CD4-positive, alpha-beta T cell treated with Interleukin-4 for 4 hours (primary cell): ENCODE measurements at regions not wholly inside any gene's neighbourhood (a gene's known extent, or its start where the extent isn't known, plus 50 kb on each side); places are given as distances from the start of the nearest gene placed in this dataset.

Experiments
- DNase-seq: peaks from one replicate; pipeline ENCODE4 v3.0.0-alpha.2; 2020

DNA sequence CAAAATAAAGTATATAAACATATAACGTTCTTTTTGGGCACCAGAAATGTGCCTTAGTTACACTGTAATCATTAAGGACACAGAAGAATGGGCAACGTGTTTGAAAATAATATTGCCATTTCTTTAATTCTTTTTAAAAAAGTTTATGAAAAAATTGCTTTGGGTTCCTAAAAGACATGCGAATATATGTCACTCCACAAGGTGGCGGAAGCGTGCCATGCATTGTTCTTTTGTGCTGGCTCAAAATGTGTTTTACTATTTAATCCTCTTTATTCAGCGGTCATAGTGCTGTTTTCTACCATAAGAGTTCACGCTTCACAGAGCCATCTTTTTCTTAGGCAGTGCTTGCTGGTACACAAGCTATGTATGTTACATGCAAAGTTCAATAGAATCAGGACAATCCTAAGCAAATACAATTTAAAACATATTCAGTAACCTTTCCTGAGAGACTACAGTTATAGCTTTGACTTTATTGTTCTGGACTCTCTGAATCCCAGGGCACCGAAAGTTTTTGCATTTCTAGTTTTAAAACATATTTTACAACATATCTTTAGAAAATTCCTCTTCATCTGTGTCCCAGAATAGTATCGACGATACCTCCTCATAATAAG is 147.8 kb upstream of the ERBB4 start:
- DNase-seq: peak; percentile 53

DNA sequence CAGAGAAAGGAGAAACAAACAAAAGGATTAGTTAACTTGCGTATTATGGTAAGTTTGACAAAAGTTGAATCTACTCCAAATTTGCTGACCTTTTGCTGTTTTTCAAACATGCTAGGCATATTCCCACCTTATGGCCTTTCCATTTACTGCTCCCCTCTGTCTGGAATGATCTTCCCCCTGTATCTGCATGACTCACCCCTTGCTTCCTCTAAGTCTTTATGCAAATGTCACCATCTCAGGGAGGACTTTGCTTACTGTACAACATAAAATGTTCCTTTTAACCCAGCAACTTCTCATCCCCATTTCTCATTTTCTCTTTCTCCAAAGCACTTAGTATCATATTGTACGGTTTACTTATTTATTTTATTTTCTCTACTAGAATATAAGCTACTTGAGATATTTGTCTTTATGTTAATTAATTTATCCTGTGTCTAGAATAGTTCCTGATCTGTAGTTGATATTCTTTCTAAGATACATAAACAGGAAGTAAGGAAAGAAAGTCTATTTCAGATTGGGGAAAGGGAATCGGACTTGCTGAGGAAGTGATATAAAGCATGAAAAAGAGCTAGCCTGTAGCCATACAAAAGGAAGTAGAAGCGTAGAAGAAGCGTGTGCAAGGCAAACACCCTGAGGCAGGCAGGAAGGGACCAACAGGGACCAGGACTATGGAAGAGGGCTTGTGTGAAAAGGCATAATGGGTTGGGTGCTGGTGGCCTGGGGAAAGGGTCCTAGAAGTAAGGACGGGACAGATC is 144.9 kb upstream of the ERBB4 start:
- DNase-seq: no peak

DNA sequence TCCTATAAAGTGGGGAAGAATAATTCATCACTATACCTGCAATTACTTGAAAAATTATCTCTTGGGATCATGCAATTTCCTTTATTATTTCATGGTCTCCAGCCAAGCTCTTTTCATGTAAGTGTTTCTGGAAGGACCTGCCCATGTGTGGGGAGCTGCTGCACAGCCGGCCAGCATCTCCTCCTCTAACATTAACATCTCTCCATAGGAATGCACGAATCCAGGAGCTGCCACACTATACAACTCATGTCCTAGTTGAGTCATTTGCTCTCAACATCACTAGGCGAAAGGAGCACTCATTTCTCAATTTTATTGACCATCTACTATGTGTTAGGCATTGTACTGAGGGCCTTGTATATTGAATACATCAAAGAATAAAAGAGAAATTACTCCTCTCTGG is 144.3 kb upstream of the ERBB4 start:
- DNase-seq: no peak

DNA sequence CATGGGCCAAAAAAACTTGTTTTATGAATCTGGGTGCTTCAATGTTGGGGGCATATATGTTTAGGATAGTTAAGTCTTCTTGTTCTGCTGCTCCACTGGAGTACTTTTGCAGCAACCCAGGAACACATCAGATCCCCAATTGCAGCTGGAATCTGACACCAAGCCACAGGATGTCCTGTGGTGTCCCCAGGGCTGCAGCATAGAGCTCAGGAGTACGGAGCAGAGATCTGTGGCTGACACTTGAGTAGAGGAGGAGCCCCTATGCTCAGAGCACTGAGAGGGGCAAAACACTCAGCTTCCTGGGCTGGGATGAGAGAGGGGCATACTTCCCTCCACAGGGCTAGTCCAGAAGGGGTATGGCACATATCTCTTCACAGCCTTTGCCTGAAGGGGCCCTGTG is 138.9 kb upstream of the ERBB4 start:
- DNase-seq: no peak

DNA sequence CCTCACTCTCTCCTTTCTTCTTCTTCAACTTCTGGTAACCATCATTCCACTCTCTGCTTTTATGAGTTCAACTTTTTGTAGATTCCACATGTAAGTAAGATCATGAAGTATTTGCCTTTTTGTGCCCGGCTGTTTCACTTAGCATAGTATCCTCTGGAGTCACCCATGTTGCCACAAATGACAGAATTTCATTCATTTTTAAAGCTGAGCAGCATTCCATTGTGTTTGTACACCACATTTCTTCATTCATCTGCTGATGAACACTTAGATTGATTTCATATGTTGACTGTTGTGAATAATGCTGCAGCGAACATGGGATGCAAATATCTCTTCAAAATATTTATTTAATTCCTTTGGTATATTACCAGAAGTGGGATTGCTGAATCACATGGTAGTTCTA is 133.6 kb upstream of the ERBB4 start:
- DNase-seq: no peak

DNA sequence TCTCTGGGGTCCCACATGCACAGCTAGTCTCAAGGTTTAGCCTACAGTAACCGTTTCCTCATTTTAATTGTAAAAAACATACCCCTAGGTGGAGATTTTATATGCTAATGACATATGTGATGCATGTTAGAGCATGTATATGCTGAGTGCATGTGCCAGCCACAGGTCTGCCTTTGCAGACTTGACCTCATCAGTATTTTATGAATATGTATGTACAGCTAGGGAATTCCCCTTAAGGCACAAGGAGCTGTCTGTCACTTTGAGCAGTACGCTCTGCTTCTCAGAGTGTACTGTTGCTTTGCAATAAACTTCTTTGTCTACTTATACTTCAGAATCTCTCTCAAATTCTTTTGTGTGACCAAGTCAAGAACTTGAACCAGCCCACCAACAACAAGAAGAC is 131.2 kb upstream of the ERBB4 start:
- no peak for DNase-seq

DNA sequence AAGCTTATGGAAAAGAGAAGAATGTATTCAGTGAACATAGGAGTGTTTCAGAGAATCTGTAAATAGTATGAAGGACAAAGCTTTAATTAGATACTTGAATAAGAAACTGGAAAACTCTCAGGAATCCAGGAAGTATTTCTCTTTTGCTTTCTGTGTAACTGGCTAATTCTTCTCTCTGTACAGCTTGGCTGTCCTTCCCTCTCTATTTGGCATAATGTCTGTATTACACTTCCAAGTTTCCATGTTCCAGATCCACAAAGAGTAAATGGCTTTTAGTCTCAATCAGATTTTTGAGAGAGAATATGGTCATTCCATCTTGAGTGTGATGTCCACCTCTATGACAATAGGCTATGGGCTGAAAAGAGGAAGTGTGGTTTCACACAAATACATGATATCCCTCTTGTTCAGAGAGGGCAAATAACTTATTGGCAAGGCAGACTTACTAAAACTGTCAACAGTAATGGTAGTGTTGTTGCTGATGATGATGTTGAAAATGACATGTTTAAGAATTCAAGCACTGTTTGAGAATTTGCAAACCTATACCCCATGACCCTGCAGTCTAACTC is 129.2 kb upstream of the ERBB4 start:
- DNase-seq: no peak

DNA sequence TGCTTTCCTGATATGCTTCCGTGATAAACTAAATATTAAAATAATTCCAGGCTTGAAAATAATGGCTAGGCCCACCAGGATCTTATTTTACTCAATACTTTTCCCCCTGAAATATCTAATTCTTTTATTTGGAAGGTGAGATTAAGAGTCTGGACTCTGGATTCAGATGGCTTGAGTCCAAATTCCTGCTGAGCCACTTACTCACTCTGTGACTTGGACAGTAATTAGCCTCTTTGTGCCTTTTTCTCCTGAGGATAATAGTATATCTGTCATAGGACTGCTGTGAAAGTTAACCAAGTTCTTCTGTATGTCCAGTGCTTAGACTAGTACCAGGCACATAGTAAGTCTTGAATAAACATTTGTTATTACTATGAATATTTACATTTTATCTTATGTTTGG is 127.3 kb upstream of the ERBB4 start:
- no peak for DNase-seq

DNA sequence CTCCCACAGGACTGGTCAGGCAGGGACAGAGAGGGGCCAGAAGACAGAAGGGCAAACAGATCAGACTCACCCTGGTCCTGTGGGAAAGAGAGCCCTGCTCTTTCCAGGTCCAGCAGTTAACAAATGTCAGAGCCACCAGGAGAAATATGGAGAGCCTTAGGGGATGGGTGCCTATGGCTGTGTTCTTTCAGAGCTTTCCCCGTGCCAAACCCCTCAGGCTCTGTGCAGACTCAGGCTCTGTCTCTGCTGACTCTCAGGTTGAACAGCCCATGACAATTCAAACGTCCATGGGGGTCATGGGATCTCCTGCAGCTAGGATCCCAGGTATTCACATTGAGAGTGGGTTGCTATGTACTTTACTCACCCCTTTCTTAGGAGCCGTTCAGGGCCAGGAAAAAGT is 120.8 kb upstream of the ERBB4 start:
- no peak for DNase-seq

DNA sequence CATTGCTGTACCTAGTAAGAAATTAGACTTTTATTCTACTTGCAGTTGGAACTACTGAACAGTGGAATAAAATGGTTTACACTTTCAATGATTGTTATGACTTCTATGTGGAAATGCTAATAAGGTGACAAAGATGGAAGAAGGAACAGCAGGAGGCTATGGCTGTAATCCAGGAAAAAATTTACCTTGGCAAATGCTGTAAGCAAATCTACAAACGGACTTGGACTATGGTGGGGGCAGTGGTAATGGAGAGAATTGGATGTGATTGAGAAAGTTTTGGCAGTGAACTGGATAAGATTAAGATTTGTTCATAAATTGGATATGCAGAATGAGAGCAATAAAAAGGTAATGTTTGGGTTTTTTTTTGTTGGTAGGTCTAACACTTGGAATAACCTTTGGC is 111.0 kb upstream of the ERBB4 start:
- no peak for DNase-seq

DNA sequence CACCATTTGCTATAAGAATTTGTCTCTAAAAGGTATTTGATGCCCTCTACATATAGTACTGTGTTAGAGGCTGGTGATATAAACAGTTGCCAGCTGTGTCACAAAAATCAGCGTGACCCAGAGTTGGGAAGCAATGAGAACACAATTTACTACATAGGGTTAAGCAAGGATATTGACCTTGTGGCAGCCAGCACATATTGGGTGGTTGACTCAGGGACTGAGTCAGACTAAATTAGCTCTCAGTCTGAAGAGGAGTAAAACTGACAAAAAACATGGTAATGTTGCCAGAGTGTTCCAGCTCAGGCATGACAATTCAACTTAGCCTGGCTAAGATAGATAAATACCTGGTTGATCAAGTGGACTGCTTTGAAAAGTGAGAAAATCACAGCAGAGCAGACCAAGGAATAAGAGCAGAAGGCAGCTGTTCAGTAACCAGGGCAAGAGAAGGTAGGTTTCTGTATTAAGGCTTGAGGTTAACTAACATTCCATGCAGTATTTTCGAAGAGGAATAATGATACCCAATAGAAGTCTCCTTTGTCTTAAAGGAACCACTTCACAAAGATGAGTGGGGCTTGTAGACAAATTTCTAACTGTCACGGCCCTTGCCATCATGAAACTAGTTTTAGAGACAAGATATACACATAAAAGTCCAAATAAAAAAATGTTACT is 108.2 kb upstream of the ERBB4 start:
- DNase-seq: no peak

DNA sequence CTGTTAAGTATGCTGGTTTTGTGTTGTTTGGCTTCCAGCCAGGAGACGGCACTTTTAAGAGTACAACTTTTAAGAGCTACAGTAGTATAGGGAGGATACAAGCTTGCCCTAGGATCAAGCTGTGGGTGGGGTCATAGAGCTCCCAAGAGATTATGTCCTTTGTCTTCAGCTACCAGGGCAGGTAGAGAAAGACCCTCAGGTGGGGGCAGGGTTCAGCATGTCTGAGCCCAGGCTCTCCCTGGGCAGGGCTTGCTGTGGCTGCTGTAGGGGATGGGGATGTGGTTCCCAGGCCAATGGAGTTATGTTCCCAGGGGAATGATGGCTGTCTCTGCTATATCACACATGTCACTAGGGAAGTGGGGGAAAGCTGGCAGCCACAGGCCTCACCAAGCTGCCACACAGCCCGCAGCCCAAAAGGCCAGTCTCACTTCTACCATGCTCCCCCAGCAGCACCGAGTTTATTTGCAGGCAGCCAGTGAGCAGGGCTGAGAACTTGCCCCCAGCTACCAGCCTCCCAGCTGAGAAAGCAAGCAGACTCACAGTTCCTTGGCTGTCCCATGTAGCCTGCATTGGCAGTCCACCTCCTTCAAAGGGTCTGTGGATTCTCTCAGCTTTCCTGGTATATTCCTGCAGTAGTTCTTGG is 105.7 kb upstream of the ERBB4 start:
- DNase-seq: no peak

DNA sequence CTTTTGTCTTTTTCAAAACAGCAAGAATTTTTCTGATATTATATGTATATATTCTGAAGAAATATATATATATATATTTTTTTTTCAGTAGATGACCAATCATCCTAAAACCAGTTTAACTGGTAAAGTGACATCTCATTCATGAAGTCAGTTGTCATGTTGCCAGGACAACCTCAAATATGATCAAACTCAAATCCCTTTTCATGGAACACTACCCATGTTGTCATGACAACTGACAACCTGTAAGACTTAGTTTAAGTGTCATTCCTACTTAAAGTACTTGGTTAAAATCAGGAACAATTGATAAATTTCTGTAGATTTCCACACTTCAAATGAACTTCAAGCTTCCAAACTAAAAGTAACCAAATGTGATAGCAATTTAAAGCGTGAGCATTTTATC is 101.8 kb upstream of the ERBB4 start:
- no peak for DNase-seq

DNA sequence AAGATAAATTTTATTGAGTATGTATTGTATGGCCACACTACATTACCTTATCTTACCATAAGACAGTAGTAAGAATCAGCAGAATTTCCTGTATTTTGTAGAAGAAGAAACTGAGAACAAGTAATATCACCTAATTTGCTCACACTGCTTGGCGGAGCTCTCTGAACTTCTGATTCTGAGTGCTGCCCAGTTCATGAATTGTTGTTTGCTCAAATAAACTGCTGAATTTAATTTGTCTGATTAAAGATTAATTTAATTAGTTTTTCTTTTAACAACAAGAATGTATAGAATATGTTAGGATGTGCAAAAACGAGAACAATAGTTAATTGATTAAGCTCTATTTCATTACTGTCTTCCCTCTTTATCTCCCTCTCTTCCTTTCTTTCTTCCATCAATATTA is 100.1 kb upstream of the ERBB4 start:
- no peak for DNase-seq

DNA sequence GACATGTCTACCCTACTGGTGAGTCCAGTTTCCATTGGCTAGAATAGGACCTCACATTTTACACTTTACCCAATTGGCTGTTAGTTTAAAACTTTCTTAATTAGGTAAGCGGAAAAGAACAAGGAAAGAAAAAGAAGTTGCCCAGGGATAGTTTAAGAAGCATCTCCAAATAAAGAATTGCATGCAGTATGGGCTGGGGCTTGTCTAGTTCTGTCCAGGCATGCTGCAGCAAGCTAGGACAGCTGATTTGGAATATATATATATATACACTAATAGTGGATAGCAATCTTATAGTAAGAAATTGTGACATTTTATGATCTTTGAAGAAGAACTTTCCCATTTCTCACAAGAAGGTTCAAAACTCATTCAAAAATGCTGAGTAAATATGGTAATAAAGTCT is 90.0 kb upstream of the ERBB4 start:
- DNase-seq: no peak

DNA sequence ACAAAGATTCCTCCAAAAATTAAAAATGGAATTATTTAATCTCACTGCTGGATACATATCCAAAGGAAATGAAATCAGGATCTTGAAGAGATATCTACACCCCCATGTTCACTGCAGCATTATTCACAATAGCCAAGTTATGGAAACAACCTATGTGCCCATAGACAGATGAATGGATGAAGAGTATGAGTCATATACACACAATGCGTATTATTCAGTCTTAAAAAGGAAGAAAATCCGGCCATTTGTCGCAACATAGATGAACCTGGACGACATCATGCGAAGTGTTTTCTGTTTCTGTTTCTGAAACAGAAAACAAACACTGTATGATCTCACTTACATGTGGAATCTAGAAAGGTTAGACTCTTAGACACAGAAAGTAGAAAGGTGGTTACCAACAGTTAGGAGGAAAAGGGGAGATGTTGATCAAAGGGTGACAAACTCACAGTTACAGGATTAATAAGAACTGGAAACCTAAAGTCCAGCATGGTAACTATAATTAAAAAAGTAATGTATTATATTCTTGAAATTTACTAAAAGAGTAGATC is 87.8 kb upstream of the ERBB4 start:
- DNase-seq: no peak

DNA sequence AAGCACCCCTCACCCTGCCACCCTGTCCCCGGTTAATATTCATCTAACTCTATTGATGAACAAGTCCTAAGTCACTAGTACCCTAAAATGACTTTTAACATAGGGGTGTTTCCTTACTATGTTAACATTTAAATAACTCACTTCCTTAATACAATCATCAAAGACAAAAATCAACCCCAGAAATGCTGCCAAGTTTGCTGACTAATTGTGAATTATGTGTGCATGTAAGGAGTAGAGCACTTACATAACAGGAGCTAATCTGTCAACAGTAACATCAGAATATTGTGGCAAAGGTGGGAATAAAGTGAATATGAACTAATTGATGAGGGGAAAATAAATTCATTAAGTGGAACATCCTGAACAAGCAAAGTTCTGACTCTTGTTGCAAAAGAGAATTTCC is 81.4 kb upstream of the ERBB4 start:
- no peak for DNase-seq

DNA sequence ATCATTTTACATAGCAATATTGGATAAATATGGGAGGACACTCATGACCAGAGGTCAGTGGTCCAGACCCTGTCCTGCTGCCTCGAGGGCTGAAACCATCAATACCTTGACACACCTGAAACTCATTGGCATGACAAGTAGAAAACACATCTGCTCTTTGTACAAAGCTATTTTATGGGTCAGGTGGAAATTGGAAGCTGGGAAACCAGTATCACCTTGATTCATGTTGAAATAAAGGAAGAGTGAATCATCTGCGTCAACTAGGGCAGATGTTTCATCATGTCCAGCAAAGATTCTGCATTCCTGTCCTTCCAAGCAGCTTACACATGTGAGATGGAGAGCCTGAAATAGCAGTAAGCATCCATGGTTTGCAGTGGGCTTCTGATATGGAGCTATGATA is 80.0 kb upstream of the ERBB4 start:
- no peak for DNase-seq

DNA sequence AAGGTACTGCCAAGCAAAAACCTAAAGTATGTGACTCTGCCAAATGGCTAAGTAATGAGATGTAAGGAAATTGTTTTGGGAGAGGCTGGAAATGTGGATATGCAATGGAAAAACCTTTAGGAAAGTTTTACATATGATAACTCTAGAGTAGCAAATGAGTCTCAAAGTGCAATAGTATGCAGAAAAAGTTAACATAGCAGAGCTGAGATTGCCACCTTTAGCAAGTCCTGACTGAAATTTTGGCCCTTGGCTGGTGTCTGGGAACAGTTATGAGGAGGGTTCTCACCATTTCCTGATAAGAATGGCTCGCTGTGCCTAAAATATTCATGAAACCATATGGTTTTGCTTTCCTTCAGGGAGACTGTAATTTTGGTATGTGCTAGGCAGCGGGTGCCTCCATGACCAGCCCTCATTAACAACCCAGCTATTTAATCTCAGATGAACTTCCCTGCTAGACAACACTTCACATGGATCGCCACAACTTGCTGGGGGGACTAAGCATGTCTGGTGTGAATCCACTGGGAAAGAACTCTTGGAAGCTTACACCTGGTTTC is 72.3 kb upstream of the ERBB4 start:
- no peak for DNase-seq

DNA sequence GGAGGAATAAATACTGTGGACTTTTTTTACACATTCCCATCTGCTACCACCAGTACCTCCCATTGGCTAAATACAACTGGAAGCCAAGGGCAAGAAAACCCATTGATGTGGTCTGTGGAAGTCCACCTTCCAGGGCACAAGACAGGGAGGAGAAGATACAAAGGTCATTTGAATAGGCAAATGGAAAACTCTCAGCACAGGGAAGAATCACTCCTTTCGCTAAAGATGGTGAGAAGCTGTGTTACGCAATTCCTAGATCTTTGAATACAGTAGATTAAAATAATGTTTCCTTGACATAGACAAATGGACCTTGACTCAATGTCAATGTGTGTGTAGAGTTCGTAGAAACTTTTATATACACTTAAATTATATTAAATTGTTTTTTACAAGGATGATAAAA is 70.9 kb upstream of the ERBB4 start:
- no peak for DNase-seq

DNA sequence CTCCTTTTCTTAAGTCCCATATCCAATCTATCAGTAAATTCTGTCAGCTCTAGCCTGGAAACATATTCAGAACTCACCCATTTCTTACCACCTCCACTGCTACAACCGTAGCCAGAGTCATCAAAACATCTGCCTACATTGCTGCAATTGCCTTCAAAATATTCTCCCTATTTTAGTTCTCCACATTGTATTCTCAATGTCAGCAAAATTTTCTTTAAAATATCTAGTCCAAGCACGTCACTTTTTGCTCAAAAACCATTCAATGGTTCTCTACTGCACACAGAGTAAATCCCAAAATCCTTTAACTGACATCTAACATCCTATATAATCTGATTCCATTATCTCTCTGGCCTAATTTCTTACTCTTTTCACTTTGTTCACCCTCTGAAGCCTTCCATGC is 68.5 kb upstream of the ERBB4 start:
- DNase-seq: no peak

DNA sequence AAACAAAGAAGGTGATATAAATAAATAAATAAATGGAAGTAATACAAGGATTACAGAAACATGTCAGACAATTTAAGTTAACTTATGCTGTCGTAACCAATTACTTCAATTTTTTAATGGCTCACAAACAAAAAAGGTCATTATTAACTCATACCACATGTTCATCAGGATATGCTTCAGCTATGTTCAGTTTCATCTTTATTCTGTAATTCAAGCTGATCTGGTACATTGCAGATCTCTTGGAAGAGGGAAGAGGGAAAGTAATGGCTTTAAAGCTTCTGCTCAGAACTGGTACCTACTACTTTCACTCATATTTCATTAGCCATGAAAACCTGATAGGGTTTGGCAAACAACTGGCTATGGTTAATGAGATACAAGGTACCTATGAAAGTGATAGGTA is 67.6 kb upstream of the ERBB4 start:
- DNase-seq: no peak

DNA sequence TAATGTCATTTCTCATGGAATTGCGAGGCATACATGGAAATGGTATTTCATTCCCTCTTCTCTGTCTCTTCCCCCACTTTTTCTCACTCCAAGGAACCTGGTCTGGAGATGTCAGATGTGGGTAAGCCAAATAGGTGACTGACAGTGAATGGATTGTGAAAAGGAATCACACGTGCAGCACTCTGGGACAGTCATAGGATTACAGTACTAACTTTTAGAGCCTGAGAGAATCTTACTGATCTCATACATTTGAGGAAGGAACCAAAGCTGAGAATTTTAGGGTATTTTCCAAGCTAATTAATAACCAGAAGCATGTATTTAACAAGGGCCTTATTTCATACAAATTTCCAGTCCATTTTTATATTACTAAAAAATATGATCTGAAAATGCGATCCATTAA is 58.1 kb upstream of the ERBB4 start:
- DNase-seq: no peak
